Left ventricle myocardium superior (tissue), 1 donor: ENCODE measurements at regions not wholly inside any gene's neighbourhood (a gene's known extent, or its start where the extent isn't known, plus 50 kb on each side); places are given as distances from the start of the nearest gene placed in this dataset.

Experiments
- ATAC-seq: fragments of 200-7000 bp; cut with Tn5 transposase; one replicate; pipeline ENCODE4 v1.9.1; 2020; ENCODE audit warnings: mild to moderate bottlenecking, moderate library complexity
- DNase-seq: peaks from one replicate; pipeline ENCODE4 v3.0.0-alpha.2; 2020
- intact Hi-C: fragments of 100-400 bp; cut with micrococcal nuclease; formaldehyde crosslinking; loops from one replicate; pipeline ENCODE4 v1.11.0; 2022
- donor health status: DM: no; HTN: yes; CAD: no; lungs with severe emphysema.

DNA sequence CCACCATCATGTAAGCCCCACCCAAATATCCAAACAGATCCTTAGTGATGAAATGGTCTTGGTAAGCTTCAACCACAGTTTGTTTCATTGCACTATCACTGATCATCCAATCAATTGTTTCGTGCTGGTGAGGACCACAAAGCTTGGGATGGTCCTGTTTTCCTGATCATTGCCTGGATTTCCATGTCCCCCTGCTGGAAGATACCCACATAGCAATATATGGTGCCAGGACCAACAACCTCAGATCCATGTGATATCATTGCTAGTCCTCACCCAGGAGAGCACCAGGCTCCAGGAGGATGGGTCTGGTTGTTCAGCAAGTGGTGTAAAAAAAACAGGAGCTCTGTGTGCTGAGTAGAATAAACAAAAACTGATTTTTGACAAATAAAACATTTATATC is 206.5 kb upstream of the SH3BP4 start:
- intact Hi-C loops, result no loop called here
- DNase-seq, result no peak
- ATAC-seq, result no peak

DNA sequence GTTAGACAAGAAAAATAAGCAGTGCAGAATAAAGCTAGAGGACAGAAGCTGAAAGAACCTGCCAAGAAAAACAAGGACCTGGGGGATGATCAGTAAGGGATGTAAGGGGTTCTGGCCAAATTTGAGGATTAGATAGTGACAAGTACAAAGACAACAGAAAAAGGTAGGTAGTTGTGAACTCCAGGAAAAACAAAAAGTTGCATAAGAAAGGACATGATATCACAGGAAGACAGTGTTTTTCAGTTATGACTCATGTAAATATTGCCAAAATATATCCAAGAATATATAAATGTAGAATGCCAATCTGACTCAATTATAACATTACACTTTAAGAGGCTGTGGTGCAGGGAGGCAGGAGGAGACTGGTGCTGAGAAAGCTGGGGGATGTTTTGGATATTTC is 209.8 kb upstream of the SH3BP4 start:
- ATAC-seq, result no peak
- intact Hi-C loops, result no loop called here

GRCh38 chr2:234739061-234739460 is 212.8 kb upstream of the SH3BP4 start:
- ATAC-seq (no peak), DNase-seq (no peak)
- intact Hi-C loops, result no loop called here

More for the DNA sequence above, 209.8 kb upstream of the SH3BP4 start:
- no peak for DNase-seq

DNA sequence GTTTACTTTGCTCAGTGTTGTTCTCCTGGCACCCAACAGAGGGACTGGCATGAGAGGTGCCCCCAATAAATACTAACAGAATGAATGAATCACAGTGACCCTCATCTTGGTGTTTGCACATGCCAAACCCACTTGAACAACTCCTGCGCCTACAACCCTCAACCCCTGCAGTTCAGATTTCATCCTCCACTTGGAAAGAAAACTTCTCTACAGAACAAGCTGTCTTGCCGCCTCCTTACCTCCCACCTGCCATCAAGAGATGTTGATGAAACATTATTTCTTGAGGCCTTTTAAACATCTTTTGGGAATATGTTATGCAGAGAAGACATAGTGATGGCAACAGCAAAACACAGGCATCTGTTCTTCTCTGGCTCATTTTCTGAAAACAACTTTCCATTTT is 216.0 kb upstream of the SH3BP4 start:
- DNase-seq, result no peak
- intact Hi-C loops, result no loop called here
- no peak for ATAC-seq

- DNase-seq (no peak), ATAC-seq (no peak)
- intact Hi-C loops, result no loop called here
Observed at GRCh38 chr2:234733795-234734600, 217.8 kb upstream of the SH3BP4 start.

GRCh38 chr2:234733093-234733489 is 218.7 kb upstream of the SH3BP4 start:
- DNase-seq (no peak), ATAC-seq (no peak)
- intact Hi-C loops, result no loop called here

GRCh38 chr2:234732404-234733092 is 219.3 kb upstream of the SH3BP4 start:
- intact Hi-C loops, result no loop called here
- no peak for DNase-seq
- no peak for ATAC-seq

DNA sequence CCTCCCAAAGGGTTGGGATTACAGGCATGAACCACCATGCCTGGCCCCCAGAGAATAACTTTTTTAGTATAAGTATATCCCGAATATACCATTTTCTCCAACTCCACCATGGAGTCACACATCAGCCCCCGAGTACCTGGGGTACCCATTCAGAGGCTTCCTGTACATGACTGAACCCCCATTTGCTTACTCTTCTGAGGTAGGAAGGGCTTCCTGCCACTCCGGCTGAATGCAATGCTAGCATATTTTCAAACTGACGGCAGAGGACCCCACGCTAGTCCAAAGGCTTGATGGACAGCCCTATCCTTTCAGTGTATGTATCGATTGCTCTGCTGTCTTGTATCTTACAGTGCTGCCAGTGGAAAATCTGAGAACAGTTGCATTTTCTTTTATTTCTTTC is 220.6 kb upstream of the SH3BP4 start:
- ATAC-seq (no peak), DNase-seq (no peak)
- intact Hi-C loops, result no loop called here

DNA sequence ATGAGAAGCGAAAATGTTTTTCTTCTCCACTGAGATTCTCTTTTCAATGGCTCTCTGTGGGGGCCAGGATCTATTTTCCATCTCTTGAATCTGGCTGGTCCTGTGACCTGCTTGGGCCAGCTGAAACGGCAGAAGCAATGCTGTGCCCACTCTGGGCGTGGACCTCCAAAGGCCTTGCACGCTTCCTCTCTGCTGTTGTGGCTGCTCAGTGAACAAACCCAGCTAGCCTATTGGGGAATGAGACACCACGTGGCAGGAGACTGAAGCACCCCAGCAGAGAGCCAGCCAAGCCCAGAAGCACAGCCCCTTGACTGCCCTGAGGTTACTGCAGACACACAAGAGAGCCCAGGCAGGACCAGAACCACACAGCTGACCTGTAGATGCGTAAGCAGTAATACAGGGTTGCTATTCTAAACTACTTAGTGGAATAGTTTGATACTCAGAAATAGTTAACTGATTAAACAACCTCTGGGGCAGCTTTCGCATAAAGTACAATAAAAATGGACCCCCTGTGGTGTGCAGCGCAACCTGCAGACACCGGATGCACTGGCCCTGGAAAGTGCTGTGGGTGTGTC is 221.7 kb upstream of the SH3BP4 start:
- ATAC-seq (no peak), DNase-seq (no peak)
- intact Hi-C loops, result no loop called here

- intact Hi-C loops, result no loop called here
- ATAC-seq (peak; percentile 38), DNase-seq (no peak)
Observed at GRCh38 chr2:234725528-234726264, 226.1 kb upstream of the SH3BP4 start.

DNA sequence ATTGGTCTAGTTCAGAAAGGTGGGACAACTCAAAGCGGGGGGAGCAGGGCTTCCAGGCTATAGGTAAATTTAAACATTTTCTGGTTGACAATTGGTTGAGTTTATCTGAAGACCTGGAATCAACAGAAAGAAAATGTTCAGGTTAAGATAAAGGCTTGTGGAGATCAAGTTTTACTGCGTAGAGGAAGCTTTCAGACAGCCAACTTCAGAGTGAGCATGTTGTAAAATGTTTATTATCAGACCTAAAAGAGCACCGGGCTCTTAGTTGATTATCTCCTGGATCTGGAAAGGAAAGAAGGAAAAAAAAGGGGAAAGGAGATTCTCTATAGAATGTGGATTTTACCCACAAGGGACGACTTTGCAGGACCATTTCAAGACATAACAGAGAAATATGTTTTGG is 227.0 kb upstream of the SH3BP4 start:
- intact Hi-C loops, result no loop called here
- DNase-seq, result no peak
- ATAC-seq, result no peak

GRCh38 chr2:234723400-234723799 is 226.5 kb upstream of the ARL4C start:
- peak; percentile 38 for ATAC-seq
- intact Hi-C loops, result no loop called here
- DNase-seq, result no peak

- intact Hi-C loops, result no loop called here
- no peak for DNase-seq
- no peak for ATAC-seq
Observed at GRCh38 chr2:234722176-234722575, 225.3 kb upstream of the ARL4C start.

DNA sequence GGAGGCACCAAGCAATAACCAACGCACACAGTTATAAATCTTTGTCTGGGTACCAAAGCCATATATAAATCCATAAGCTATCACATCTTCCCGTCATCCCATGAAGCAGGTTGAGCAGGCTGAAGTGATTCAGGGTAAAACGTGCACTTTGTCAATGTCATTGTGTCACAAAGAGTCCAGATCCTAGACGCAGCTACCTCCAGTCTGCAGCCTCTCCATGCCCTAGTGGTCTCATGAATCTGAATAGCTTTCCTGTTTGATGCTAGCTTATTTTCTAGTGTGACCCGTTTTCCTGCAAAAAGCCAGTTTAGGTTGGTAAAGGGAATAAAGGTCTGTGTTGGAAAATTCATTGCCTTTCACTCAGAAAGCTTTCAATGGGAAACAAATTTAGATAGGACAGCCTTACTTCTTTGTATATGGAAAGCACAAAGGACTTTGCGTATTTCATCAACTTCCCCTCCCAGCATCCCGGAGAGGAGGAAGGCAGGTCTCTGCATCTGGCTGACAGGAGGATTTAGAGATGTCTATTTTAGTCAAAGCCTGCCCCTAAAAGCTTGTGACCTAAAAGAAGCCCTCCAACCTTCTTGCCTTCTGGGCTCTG is 222.3 kb upstream of the ARL4C start:
- no peak for DNase-seq
- intact Hi-C loops, result no loop called here
- ATAC-seq, result no peak

DNA sequence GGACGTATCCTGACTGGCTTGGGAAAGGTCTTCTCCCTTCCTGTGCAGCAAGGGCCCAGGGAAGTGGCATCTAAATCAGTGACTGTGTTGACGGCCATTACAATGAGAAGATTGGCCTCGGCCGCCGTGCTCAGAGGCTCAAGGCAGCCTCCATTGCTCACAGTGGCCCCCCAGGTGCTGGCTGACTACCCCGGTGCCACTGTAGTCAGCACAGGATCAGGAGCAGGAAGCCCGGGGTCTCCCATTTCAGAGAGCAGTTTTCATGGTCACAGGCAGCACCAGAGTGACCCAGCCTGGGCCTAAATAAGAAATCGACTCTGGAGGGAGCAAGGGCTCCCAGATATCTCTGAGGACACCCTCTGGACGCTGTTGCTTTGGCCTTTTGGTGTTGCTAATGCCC is 219.4 kb upstream of the ARL4C start:
- DNase-seq (no peak), ATAC-seq (no peak)
- intact Hi-C loops, result no loop called here

GRCh38 chr2:234715671-234716250 is 218.9 kb upstream of the ARL4C start:
- no peak for ATAC-seq
- intact Hi-C loops, result no loop called here

GRCh38 chr2:234714711-234715110 is 217.8 kb upstream of the ARL4C start:
- intact Hi-C loops, result no loop called here
- DNase-seq, result no peak

More at GRCh38 chr2:234715671-234716250, 218.9 kb upstream of the ARL4C start:
- DNase-seq, result no peak

DNA sequence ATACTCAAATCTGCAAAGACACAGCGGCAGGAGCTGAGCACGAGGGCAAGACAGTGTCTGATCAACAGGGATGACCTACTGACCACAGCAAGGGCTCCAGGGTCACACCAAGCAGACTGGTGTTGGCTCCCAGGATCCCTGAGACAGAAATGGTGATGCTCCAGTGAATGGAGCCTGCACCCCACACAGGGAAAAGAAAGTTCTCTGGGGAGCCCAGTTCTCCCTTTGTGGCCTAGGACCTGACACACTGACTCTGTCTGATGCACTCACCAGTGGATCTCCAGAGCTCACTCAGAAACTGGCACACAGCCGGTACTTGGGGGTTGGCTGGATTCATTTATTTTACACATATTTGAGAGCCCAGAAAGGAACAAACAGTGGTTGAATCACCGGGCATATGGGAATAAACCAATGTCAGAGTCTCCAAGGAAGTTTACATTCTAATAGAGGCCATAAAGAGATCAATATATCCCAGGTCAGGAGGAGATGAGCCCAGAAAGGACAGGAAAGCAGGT is 215.6 kb upstream of the ARL4C start:
- intact Hi-C loops, result no loop called here
- no peak for DNase-seq

More at GRCh38 chr2:234714711-234715110, 217.8 kb upstream of the ARL4C start:
- no peak for ATAC-seq

DNA sequence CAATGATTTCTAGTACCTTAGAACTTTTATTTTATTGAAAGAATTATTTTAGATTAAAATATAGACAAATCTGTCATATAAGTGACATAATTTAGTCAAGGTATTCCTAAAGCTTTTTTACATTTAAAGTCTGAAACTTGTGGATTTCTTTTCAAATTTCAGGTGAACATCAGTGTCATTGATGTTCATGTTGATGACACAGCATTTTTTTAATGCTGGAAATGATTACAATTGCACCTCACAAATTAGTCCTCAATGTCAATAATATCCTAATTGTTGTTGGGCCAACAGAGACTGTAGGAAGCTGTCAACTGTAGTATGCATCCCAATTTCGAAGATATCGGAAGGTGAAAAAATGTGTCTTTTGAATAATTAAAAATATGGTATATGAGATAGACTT is 214.4 kb upstream of the ARL4C start:
- intact Hi-C loops, result no loop called here
- DNase-seq, result no peak
- ATAC-seq, result no peak

More for the DNA sequence above, 215.6 kb upstream of the ARL4C start:
- no peak for ATAC-seq
